WTC11 (cell line): ENCODE measurements at regions not wholly inside any gene's neighbourhood (a gene's known extent, or its start where the extent isn't known, plus 50 kb on each side); places are given as distances from the start of the nearest gene placed in this dataset.
A peak's percentile ranks its signal among the peaks of the same experiment; 100 is the strongest.

Experiments used
- ATAC-seq: fragments of 200-7000 bp; cut with Tn5 transposase; 2 replicates; pipeline ENCODE4 v1.10.0; 2021; ENCODE audit warnings: mild to moderate bottlenecking, moderate library complexity
- CTCF ChIA-PET: fragments of 300-600 bp; sonication (Branson Sonifier 250); formaldehyde crosslinking; loops from one replicate; lab custom pipeline; 2021; ENCODE audit warnings: antibody characterized with exemption; lab: Charles Lee
- POLR2A ChIA-PET: fragments of 350-600 bp; sonication (Branson Sonifier 250); formaldehyde crosslinking; loops from one replicate; lab custom pipeline; 2021; ENCODE audit warnings: antibody characterized with exemption; lab: Charles Lee
- DNase-seq: peaks from one replicate; pipeline ENCODE4 v3.0.0; 2021; ENCODE audit warnings: low spot score
- H3K27ac Mint-ChIP-seq: 2 replicates; pipeline ENCODE4 v1.8.0; 2021; ENCODE audit warnings: mixed read lengths
- H3K27me3 Mint-ChIP-seq: 2 replicates; pipeline ENCODE4 v1.8.0; 2021; ENCODE audit warnings: low read depth, mild to moderate bottlenecking, moderate library complexity, mixed read lengths
- H3K36me3 Mint-ChIP-seq: 2 replicates; pipeline ENCODE4 v1.8.0; 2021; ENCODE audit warnings: mixed read lengths
- H3K4me1 Mint-ChIP-seq: 2 replicates; pipeline ENCODE4 v1.8.0; 2022; ENCODE audit warnings: mixed read lengths
- H3K4me3 Mint-ChIP-seq: 2 replicates; pipeline ENCODE4 v1.8.0; 2021; ENCODE audit warnings: mild to moderate bottlenecking, moderate library complexity, mixed read lengths
- H3K9me3 Mint-ChIP-seq: 2 replicates; pipeline ENCODE4 v1.8.0; 2021; ENCODE audit warnings: mixed read lengths
- ATF6 ChIP-seq: sonication (generic); formaldehyde crosslinking; IDR thresholded peaks from 2 replicates; pipeline ENCODE4 v1.8.1; 2023; ENCODE audit warnings: mild to moderate bottlenecking, missing genetic modification reagents
- EMX1 ChIP-seq: fragments of 250-450 bp; sonication (Bioruptor Pico); IDR thresholded peaks from 2 replicates; pipeline ENCODE4 v1.8.0; 2021; ENCODE audit warnings: mild to moderate bottlenecking
- GABPB1 ChIP-seq: sonication (generic); formaldehyde crosslinking; IDR thresholded peaks from 2 replicates; pipeline ENCODE4 v1.8.1; 2023; ENCODE audit warnings: mild to moderate bottlenecking, missing genetic modification reagents
- MYBL2 ChIP-seq: sonication (generic); formaldehyde crosslinking; IDR thresholded peaks from 2 replicates; pipeline ENCODE4 v1.8.1; 2023; ENCODE audit warnings: mild to moderate bottlenecking, moderate library complexity, missing genetic modification reagents
- NFATC4 ChIP-seq: fragments of 250-450 bp; sonication (Bioruptor Pico); IDR thresholded peaks from 2 replicates; pipeline ENCODE4 v1.9.0; 2021; ENCODE audit warnings: mild to moderate bottlenecking
- NFE2L1 ChIP-seq: sonication (generic); formaldehyde crosslinking; IDR thresholded peaks from 2 replicates; pipeline ENCODE4 v1.8.1; 2023; ENCODE audit warnings: missing genetic modification reagents
- NR2C2 ChIP-seq: sonication (generic); formaldehyde crosslinking; IDR thresholded peaks from 2 replicates; pipeline ENCODE4 v1.8.0; 2022; ENCODE audit warnings: mild to moderate bottlenecking, missing genetic modification reagents
- ZMAT4 ChIP-seq: fragments of 250-450 bp; sonication (Bioruptor Pico); IDR thresholded peaks from 2 replicates; pipeline ENCODE4 v1.9.0; 2021; ENCODE audit warnings: mild to moderate bottlenecking
- ZNF416 ChIP-seq: fragments of 250-450 bp; sonication (Bioruptor Pico); IDR thresholded peaks from 2 replicates; pipeline ENCODE4 v1.9.0; 2021; ENCODE audit warnings: mild to moderate bottlenecking, inconsistent platforms
- TF ChIP-seq, protein P1 (sequence below): fragments of 200-600 bp; IDR thresholded peaks from 2 replicates; pipeline ENCODE4 v1.8.0; 2022; ENCODE audit warnings: antibody characterized with exemption
- TF ChIP-seq, protein P2 (sequence below): sonication (generic); formaldehyde crosslinking; IDR thresholded peaks from 2 replicates; pipeline ENCODE4 v1.8.0; 2023; ENCODE audit warnings: missing genetic modification reagents, mild to moderate bottlenecking, borderline replicate concordance
- TF ChIP-seq, protein P3 (sequence below): sonication (generic); formaldehyde crosslinking; IDR thresholded peaks from 2 replicates; pipeline ENCODE4 v1.8.0; 2023; ENCODE audit warnings: mild to moderate bottlenecking, missing genetic modification reagents

GRCh38 chr5:91225848-91226686 is 157.1 kb downstream of the ARRDC3 start:
- CTCF ChIA-PET = interaction anchor here (1.0 to 3.7 kb wide), 6 partner anchors 9 to 193 kb away, joined by 3 to 73 read pairs (median 6); partner anchors contain the start of gene ARRDC3
- peak; percentile 94 for ATAC-seq
- peaks cover 19% of the 10 kb centered on the region for H3K9me3 Mint-ChIP-seq
- no peaks in the 10 kb centered on the region; the same call in 1 of the 2 replicates for H3K27me3 Mint-ChIP-seq
- DNase-seq = peak; percentile 74
- peaks cover 3% of the 10 kb centered on the region; the same call in 1 of the 2 replicates for H3K4me1 Mint-ChIP-seq
- POLR2A ChIA-PET = interaction anchor here (0.7 to 1.5 kb wide), 2 partner anchors 155 to 159 kb away, joined by 4 read pairs; no protein-coding TSS in a partner anchor
- peaks cover 9% of the 10 kb centered on the region; the same call in 1 of the 2 replicates for H3K36me3 Mint-ChIP-seq
- no peak overlapping the region for H3K4me3 Mint-ChIP-seq
- no peak for TF ChIP-seq MYBL2
- no peak for TF ChIP-seq ZNF416 (CRISPR knock-in tag)
- TF ChIP-seq, protein P1, sequence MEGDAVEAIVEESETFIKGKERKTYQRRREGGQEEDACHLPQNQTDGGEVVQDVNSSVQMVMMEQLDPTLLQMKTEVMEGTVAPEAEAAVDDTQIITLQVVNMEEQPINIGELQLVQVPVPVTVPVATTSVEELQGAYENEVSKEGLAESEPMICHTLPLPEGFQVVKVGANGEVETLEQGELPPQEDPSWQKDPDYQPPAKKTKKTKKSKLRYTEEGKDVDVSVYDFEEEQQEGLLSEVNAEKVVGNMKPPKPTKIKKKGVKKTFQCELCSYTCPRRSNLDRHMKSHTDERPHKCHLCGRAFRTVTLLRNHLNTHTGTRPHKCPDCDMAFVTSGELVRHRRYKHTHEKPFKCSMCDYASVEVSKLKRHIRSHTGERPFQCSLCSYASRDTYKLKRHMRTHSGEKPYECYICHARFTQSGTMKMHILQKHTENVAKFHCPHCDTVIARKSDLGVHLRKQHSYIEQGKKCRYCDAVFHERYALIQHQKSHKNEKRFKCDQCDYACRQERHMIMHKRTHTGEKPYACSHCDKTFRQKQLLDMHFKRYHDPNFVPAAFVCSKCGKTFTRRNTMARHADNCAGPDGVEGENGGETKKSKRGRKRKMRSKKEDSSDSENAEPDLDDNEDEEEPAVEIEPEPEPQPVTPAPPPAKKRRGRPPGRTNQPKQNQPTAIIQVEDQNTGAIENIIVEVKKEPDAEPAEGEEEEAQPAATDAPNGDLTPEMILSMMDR = peak; percentile 19; the same call in 1 of the 2 replicates
- no peak for TF ChIP-seq ZMAT4 (CRISPR knock-in tag)
- H3K27ac Mint-ChIP-seq = no peak overlapping the region

GRCh38 chr5:91224969-91225368 is 158.1 kb downstream of the ARRDC3 start:
- H3K36me3 Mint-ChIP-seq = peaks cover 6% of the 10 kb centered on the region; the same call in 1 of the 2 replicates
- CTCF ChIA-PET = interaction anchor here (1.0 to 1.5 kb wide), 2 partner anchors 160 to 194 kb away, joined by 3 read pairs; no protein-coding TSS in a partner anchor

DNA sequence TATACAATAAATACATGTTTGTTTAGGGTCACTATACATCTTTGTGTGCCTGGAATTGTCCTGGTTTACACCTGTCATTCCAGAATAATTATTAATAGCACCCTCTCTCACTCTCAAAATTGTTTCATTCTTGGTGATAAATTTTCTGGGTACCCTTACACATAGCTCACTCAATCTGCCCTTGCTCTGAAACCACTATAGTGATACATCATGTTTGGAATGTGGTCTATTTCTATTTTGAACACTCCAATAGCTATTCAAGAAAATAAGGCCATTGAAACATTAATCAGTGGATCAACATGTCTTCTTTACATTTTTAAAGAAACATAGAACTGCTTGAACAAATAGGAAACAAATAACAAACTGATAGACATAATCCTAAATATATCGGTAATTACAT is 158.7 kb downstream of the ARRDC3 start:
- Mint-ChIP-seq H3K4me1 (peaks cover 3% of the 10 kb centered on the region; the same call in 1 of the 2 replicates), H3K36me3 (peaks cover under 1% of the 10 kb centered on the region; the same call in 1 of the 2 replicates), H3K9me3 (peaks cover 6% of the 10 kb centered on the region)
- POLR2A ChIA-PET = interaction anchor here (2.2 kb wide), 1 partner anchor 159 kb away, joined by 7 read pairs; the partner anchor contains the start of gene ARRDC3
- TF ChIP-seq, protein P1 = no peak
- TF ChIP-seq, all 79 proteins: peak for 0
- Mint-ChIP-seq H3K27me3 (no peaks in the 10 kb centered on the region), H3K27ac (no peak overlapping the region), H3K4me3 (no peak overlapping the region)
- DNase-seq (no peak), ATAC-seq (no peak)
- CTCF ChIA-PET = interaction anchor here (1.0 to 1.5 kb wide), 2 partner anchors 161 to 195 kb away, joined by 3 read pairs; no protein-coding TSS in a partner anchor

More at GRCh38 chr5:91224969-91225368, 158.1 kb downstream of the ARRDC3 start:
- Mint-ChIP-seq H3K4me1 (peaks cover 3% of the 10 kb centered on the region; the same call in 1 of the 2 replicates), H3K4me3 (no peak overlapping the region), H3K27ac (no peak overlapping the region), H3K27me3 (no peaks in the 10 kb centered on the region; the same call in 1 of the 2 replicates), H3K9me3 (peaks cover 11% of the 10 kb centered on the region)
- ATAC-seq (no peak), DNase-seq (no peak)
- TF ChIP-seq NR2C2 (no peak), EMX1 (CRISPR knock-in tag) (no peak), ATF6 (no peak), GABPB1 (no peak)
- POLR2A ChIA-PET = no interaction called here

DNA sequence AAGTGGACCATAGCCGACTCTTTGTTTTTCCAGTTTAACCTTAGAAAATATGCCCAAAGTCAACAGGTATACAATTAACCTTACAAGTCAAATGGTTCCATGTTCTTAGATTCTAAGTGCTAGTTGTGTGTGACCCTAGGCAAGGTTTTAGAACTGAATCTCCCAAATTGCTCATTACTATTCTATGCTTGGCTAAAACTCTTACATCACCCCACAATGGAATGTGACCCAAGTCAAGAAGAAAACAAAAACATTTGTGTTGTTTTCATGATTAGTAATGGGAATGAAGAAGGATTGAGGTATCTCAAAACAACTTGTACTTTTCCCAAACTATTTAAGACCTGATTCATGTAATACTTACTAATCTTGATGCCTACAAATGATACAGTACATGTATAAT is 159.2 kb downstream of the ARRDC3 start:
- H3K27me3 Mint-ChIP-seq = no peaks in the 10 kb centered on the region
- DNase-seq = no peak
- CTCF ChIA-PET = interaction anchor here (1.0 to 1.5 kb wide), 3 partner anchors 40 to 196 kb away, joined by 3 read pairs; no protein-coding TSS in a partner anchor
- TF ChIP-seq, protein P2, sequence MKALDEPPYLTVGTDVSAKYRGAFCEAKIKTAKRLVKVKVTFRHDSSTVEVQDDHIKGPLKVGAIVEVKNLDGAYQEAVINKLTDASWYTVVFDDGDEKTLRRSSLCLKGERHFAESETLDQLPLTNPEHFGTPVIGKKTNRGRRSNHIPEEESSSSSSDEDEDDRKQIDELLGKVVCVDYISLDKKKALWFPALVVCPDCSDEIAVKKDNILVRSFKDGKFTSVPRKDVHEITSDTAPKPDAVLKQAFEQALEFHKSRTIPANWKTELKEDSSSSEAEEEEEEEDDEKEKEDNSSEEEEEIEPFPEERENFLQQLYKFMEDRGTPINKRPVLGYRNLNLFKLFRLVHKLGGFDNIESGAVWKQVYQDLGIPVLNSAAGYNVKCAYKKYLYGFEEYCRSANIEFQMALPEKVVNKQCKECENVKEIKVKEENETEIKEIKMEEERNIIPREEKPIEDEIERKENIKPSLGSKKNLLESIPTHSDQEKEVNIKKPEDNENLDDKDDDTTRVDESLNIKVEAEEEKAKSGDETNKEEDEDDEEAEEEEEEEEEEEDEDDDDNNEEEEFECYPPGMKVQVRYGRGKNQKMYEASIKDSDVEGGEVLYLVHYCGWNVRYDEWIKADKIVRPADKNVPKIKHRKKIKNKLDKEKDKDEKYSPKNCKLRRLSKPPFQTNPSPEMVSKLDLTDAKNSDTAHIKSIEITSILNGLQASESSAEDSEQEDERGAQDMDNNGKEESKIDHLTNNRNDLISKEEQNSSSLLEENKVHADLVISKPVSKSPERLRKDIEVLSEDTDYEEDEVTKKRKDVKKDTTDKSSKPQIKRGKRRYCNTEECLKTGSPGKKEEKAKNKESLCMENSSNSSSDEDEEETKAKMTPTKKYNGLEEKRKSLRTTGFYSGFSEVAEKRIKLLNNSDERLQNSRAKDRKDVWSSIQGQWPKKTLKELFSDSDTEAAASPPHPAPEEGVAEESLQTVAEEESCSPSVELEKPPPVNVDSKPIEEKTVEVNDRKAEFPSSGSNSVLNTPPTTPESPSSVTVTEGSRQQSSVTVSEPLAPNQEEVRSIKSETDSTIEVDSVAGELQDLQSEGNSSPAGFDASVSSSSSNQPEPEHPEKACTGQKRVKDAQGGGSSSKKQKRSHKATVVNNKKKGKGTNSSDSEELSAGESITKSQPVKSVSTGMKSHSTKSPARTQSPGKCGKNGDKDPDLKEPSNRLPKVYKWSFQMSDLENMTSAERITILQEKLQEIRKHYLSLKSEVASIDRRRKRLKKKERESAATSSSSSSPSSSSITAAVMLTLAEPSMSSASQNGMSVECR = no peak
- no peak for TF ChIP-seq NFE2L1 (CRISPR knock-in tag)
- TF ChIP-seq, protein P3, sequence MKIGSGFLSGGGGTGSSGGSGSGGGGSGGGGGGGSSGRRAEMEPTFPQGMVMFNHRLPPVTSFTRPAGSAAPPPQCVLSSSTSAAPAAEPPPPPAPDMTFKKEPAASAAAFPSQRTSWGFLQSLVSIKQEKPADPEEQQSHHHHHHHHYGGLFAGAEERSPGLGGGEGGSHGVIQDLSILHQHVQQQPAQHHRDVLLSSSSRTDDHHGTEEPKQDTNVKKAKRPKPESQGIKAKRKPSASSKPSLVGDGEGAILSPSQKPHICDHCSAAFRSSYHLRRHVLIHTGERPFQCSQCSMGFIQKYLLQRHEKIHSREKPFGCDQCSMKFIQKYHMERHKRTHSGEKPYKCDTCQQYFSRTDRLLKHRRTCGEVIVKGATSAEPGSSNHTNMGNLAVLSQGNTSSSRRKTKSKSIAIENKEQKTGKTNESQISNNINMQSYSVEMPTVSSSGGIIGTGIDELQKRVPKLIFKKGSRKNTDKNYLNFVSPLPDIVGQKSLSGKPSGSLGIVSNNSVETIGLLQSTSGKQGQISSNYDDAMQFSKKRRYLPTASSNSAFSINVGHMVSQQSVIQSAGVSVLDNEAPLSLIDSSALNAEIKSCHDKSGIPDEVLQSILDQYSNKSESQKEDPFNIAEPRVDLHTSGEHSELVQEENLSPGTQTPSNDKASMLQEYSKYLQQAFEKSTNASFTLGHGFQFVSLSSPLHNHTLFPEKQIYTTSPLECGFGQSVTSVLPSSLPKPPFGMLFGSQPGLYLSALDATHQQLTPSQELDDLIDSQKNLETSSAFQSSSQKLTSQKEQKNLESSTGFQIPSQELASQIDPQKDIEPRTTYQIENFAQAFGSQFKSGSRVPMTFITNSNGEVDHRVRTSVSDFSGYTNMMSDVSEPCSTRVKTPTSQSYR (CRISPR knock-in tag) = no peak
- no peak for TF ChIP-seq NFATC4 (CRISPR knock-in tag)

More for the DNA sequence above, 159.2 kb downstream of the ARRDC3 start:
- Mint-ChIP-seq H3K4me1 (peaks cover 3% of the 10 kb centered on the region; the same call in 1 of the 2 replicates), H3K4me3 (no peak overlapping the region), H3K27ac (no peak overlapping the region), H3K36me3 (no peaks in the 10 kb centered on the region), H3K9me3 (peaks cover under 1% of the 10 kb centered on the region)
- ATAC-seq = no peak
- POLR2A ChIA-PET = interaction anchor here (0.7 to 2.2 kb wide), 4 partner anchors 156 to 193 kb away, joined by 3 to 7 read pairs (median 6); partner anchors contain the start of gene ARRDC3
